ENCODE measurements at regions not wholly inside any gene's neighbourhood (a gene's known extent, or its start where the extent isn't known, plus 50 kb on each side); places are given as distances from the start of the nearest gene placed in this dataset.
A peak's percentile ranks its signal among the peaks of the same experiment; 100 is the strongest.
"Not testable (repeated sequence)": the region's sequence is repeated elsewhere in the genome, so short reads cannot be mapped to it uniquely, and the experiment has no call there.

DNA sequence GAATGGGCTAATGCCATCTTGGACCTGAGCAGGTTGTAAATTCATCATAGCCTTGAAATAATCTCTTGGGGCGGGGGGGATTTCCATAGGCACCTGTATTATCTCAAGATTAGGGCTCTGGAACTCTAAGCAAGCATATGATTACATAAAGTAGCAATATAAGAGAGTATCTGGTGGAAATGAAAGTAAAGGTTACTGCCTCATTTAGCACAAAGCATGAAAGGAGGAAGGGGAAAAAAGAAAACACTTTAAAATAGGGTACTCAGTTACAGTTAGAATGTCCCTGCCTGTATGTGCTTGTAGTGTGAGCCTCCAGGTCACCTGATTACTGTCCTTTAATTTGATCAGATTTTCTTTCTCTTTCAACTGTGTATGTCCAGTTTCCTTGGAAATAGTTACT, 1079.7 kb upstream of the CDH18 start:
- DNase-seq (ENCODE audit: low spot score), result no peak

DNA sequence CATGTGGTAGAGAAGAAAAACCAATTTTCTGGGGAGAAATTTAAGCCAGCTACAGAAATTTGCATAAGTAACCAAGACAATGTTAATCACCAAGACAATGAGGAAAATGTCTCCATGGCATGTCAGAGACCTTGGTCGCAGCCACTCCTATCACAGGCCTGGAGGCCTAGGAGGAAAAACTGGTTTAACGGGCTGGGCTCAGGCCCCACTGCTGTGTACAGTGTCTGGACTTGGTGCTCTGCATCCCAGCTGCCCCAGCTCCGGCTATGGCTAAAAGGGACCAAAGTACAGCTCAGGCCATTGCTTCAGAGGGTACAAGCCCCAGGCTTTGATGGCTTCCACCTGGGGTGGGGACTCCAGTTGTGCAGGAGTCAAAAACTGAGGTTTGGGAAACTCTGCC, 1075.1 kb upstream of the CDH18 start:
- peak; percentile 47 for DNase-seq (ENCODE audit: low spot score)

DNA sequence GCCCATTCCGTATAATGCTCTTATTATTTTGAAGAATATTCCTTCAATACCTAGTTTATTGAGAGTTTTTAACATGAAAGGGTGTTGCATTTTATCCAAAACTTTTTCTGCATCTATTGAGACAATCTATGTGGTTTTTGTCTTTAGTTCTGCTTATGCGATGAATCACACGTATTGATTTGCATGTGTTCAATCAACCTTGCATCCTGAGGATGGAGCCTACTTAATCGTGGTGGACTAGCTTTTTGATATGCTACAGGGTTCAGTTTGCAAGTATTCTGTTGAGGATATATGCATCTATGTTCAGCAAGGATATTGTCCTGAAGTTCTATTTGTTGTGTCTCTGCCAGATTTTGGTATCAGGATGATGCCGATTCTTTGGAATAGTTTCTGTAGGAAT, 1070.3 kb upstream of the CDH18 start:
- no peak for DNase-seq (ENCODE audit: low spot score)

DNA sequence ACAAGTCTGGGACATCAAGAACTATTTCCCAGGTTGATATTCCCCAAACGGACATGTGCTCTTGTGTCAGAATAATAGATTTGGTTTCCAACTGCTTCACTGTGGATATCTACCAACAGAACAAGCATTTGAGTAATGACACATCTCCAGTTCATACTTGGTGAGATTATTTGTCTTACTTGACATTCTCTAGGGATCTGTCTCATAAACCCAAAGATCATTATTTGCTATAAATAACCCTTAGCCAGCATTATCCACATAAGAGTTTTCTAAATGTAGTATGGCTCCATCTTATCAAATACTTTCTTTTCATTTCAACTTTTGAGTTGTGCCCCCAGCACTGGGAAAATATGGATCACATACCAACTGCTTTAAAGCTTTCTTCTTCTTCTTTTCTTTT, 1063.9 kb upstream of the CDH18 start:
- no peak for DNase-seq (ENCODE audit: low spot score)

DNA sequence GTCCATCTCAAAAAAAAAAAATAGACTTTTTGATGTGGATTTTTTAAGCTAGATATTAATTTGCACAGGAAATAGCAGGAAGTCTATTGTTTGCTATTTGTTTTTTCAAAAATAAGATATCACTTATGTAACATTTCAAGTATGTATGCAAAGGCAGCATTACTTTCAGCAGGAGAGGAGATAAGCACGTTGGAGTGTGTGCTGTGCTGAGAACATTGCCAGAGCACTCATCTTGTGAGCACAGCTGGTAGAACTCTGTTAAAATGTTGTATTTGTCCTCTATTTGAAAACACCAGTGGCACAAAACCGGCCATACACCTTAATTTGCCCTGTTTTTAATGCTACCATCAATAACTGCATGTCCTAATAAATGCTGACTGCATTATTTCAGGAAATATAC, 1061.9 kb upstream of the CDH18 start:
- no peak for DNase-seq (ENCODE audit: low spot score)

DNA sequence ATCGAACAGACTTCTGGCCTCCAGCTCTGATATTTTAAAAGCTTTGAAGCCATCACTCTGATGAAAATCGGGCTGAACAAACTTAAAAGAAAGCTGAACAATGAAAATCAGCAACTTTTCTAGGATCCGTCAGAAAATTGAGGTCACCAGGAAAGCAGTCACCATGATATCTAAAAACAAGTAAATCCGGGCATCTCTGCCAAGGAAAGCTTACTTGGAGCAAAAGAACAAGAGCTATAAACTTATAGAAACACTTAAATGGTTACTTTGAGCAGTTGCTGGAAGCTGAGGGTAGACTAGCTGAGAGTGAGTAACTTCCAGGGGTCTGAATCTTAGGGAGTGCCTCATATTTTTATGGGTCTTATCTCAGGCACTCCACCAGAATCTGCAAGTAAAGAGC, 1043.0 kb upstream of the CDH18 start:
- DNase-seq (ENCODE audit: low spot score), result no peak

DNA sequence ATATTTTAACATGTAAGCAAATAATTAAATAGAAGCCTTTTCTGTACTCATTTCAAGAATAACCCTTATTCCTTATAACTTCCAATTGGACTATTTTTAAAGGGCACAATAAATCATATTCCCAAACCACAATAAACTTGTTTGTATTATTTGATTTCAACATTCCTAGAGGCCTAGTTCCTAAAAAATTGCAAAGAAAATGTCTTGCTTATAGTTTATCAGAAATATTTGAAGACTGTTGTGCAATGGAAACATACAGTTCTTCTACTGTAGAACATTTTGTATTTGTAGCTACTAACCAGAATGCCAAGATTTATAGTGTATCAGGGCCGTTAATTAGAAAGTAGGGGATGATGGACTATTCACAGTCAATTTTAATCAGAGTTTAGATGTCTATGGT, 1037.0 kb upstream of the CDH18 start:
- no peak for DNase-seq (ENCODE audit: low spot score)

DNA sequence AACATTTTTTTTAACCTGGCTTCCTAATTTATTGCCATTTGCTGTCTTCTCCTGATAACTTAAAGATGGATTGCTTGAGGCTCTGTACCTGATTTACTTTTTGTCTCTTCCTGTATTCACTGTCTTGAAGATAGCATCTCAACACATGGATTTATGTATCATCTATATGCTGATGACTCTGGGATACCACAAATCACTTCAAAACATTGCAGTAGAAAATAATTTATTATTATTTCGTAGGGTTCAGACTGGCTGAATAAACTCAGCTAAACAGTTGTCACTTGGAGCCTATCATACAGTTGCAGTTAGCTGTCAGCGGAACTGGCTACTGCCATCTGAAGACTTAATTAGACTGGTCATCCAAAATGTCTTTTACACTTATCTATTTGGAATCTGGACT, 1025.2 kb upstream of the CDH18 start:
- no peak for DNase-seq (ENCODE audit: low spot score)

DNA sequence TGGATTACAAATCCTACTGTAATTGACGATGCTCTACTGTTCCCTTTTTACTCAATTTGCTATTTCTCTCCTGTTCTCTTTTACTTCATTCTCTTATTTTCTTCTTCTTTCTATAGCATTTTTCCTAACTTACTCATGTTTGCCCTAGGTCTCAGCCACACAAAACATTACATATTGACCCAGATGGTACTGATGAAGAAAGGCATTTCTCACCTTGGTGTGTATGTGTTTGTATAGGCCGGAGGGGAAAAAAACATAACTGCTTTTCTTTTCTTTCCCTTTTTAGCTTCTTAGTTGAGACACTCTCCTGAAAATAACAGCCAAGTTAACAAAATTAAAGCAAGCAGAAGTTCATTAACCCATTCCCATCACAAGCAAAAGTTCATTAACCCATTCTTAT, 1019.8 kb upstream of the CDH18 start:
- DNase-seq (ENCODE audit: low spot score), result no peak

DNA sequence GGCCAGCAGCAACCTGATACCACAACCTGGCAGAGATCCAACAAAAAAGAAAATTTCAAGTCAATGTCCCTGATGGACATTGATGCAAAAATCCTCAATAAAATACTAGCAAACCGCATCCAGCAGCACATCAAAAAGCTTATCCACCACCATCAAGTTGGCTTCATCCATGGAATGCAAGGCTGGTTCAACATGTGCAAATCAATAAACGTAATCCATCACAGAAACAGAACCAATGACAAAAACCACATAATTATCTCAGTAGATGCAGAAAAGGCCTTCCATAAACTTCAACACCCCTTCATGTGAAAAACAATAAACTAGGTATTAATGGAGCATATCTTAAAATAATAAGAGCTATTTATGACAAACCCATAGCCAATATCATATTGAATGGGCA, 1000.9 kb upstream of the CDH18 start:
- DNase-seq (ENCODE audit: low spot score), result not testable (repeated sequence)

DNA sequence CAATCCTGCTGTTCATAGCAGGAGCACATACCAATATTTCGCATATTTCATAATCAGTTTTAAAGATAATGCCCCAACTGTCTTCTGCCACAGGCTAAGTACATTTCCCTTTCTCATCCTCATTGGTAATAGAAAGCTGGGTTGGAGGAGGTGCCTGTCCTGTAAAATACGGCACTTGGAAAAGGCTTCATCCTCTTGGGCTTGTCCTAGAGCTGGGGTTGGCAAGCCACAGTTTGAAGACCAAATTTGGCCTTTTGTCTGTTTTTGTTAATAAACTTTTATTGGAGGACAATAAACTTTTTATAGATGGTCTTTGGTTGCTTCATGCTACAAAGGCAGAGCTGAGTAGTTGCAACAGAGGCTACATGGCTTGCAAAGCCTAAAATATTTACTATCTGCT, 997.8 kb upstream of the CDH18 start:
- DNase-seq (ENCODE audit: low spot score), result no peak

DNA sequence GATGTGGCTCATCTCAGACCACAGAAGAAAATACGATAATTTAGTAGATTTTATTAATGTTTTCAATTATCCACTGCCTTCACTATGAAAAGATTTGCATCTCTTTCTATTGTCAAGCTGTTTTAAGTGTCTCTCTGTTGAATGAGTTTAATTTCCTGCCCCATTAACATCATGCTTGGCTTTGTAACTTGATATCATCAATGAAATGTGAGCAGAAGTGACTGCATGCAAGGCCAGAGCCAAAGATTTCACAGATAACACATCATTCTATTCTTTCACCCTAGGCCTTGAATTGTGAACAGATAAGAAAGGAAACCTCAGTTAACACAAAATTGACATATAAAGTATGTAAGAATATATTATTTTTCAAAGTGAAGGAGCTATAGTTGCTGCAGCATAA, 986.4 kb upstream of the CDH18 start:
- DNase-seq (ENCODE audit: low spot score), result no peak

DNA sequence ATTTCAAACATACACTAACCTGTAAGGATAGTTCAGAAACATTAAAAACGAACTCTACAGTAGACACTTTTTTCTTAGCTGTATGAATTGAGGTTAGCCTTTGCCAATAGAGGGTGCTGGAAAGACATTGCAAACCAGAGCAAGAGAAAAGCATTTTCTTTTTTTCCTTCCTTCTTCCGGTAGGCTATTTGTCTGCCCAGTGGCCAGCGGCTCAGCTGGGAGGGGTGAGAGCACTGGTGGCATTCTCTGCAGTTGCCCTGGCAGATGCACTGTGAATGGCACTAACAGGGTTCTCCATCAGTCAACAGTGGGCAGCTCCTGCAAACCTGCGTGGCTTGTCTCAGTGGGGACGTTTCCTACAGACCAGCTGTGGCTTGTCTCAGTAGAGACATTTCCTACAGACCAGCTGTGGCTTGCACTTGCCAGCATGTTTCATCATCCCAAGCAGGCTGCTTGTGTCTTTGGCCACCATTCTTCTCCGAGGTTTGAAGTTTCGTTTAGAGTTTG, 984.5 kb upstream of the CDH18 start:
- peak; percentile 69 for DNase-seq (ENCODE audit: low spot score)

DNA sequence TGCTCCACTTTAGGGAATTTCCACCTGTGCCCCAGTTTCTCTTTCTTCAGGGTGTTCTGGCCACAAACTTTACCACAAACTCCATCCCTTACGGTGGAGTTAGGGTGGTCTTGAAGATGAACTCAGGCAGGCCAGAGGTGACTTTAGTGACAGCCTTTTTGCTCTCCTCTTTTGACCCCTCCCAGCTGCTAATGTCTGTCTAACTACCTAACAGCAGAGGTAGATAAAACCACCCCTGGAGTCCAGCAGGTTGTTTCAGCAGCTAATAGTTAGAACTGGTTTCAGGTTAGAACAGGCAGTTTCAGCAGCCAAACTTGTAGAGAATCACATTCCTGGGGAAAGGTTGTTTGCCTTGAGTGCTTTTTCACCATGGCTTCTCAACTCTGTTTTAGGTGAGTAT, 971.3 kb upstream of the CDH18 start:
- DNase-seq (ENCODE audit: low spot score), result no peak

DNA sequence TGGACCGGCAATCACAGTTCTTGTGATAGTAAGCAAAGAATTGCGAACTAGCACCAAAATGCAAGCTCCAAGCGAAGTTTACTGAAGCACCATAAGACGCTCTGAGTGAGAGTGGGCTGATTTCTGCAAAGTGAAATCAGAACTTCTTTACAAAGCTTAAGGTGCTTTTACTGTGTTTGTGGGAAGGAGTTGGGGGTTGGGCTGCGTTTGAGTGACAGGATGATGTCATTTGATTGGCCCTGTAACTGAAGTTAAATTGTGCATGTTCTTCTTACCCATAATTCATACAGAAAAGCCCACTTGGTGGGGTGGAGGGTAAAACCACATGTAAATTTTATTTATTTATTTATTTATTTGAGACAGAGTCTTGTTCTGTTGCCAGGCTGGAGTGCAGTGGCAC, 970.6 kb upstream of the CDH18 start:
- no peak for DNase-seq (ENCODE audit: low spot score)

DNA sequence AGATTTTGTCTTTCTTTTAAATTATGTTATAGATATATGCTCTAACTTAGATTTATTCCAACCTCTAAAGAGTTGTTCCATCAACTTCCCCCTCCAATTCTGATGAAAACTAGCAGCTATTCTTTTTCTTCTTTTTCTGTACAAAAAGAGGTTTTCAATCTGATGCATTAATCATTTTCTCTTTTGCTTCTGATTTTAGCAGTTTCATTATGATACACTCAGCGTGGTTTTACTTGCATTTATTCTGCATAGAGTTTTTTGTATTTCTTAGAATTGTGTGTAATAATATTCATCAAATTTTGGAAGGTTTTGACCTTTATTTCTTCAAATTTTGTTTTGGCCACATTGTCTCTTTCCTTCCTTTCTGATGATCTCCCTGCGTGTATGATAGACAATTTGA, 968.1 kb upstream of the CDH18 start:
- DNase-seq (ENCODE audit: low spot score), result no peak

DNA sequence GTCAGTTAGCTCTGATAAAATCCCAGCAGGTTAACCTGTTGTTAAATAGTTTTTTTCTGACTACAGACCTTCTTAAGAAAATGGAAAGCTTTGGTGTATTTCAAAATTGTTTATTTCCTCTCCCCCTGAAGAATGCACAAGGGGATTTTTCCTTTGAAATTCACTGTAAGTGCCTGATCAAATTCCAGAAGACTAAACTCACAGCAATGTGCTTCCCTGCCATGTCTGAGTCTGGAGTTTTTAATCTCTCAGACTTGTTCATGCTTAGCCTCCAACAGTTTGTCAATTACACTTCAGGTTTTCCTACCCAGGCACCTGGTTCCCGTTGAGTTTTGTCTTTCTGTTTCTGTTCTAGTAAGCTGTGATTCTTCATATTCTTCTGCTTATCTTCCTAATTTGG, 961.6 kb upstream of the CDH18 start:
- no peak for DNase-seq (ENCODE audit: low spot score)

DNA sequence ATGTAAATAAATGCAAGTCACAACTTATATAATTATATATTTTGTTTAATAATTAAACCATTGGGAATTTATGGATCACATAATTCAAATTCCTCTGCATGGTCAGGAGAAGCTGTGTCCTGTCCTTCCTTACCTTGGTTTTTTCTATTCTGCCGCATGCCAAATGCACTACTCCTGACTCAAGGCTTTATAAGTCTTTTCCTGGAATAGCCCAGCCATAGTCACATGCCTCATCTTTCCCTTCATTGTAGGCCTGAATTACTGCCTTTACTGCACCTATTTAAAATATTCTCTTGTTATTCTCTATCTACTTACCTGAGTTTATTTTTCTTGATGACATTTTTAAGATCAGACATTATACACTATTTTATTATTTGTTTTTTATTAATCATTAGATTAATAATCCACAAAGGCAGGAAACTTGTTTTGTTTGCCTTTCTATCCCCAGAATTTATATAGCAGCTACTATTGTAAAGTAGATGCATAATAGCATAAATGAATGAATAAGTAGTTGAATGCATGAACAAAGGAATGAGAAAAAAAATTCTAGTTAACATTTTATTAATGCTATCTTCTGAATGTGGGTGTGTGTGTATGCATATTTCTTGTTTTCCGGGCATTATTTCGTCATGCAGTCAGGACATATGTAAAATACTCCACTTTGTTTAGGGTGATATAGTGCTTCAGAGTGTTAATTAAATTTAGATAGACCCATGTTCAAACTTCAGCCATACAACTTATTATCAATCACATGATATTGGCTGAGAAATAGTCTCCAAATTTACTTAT, 955.4 kb upstream of the CDH18 start:
- DNase-seq (ENCODE audit: low spot score), result not testable (repeated sequence)

DNA sequence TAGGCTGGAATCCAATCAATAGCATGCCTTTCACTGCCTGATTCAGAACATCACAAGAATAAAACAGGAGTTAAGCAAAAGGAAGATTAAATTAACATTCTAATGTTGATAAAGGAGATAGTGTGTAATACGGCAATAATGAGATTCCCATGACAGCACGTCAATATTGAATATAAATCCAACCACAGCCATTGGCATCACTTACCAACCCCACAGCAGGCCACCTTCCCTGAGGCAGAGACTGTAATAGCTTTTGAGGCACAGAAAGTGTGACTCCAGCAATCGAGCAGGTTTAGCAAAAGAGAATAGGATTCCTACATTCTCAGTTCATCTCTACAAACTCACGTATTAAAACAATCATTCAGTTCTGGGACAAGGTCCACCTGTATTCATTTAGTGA, 954.6 kb upstream of the CDH18 start:
- DNase-seq (ENCODE audit: low spot score), result not testable (repeated sequence)

DNA sequence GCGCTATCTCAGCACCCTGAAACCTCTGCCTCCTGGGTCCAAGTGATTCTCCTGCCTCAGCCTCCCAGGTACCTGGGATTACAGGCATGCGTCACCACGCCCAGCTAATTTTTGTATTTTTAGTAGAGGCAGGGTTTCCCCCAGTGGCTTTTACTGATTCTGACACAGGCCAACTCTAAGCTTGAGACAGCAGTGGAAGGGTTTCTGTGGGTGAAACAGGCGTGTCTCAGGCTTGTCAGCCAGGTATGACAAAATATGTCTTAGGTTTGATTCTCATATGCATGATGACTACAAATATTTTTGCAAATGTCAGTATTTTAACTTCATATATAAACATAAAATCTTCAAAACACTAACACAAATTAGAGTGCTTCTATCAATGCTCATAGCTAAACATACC, 952.8 kb upstream of the CDH18 start:
- DNase-seq (ENCODE audit: low spot score), result not testable (repeated sequence)

DNA sequence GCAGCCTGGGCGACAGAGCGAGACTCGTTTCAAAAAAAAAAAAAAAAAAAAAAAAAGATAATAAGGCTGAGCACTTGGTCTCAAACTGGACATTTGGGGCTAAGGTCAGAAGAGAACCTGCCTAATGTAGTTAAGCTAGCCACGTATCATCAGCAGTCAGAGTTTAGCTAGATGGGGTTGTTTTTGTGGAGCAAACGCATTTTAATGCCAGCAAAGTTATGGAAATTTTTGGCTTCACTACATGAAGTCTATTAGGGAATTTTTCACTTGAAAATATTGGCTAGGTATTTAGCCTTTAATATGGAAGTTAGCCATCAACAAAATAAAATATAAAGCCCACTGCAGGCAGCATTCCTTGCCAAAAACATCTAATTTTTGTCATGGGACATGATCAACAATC, 902.9 kb upstream of the CDH18 start:
- not testable (repeated sequence) for DNase-seq (ENCODE audit: low spot score)

DNA sequence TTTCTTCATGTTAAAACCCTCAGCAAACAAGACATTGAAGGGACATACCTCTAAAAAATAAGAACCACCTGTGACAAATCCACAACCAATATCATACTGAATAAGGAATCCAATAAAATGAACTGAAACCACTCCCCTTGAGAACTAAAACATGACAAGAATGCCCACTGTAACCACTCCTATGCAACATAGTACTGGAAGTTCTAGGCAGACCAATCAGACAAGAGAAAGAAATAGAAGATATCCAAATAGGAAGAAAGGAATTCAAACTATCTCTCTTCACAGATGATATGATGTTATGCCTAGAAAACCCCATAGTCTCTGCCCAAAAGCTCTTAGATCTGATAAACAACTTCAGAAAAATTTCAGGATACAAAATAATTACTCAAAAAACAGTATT, 887.7 kb upstream of the CDH18 start:
- not testable (repeated sequence) for DNase-seq (ENCODE audit: low spot score)

DNA sequence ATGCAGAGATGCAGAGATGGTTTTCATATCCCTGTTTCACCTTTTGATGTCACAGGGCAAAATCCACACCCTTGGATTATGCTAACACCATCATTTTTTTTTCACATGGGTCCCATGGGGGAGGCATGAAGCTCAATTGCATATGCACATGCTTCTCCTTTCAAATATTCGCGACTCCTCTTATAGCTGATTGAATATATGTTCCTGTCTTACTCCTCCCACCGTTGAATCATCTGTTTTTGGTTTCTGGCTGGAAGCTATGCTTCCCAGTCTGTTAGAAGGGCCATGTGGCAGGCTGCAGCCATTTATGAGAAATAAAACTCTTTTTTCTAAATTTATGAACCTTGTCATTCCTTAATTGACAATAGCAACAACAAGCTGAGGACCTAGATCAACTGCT, 877.9 kb upstream of the CDH18 start:
- DNase-seq (ENCODE audit: low spot score), result not testable (repeated sequence)

DNA sequence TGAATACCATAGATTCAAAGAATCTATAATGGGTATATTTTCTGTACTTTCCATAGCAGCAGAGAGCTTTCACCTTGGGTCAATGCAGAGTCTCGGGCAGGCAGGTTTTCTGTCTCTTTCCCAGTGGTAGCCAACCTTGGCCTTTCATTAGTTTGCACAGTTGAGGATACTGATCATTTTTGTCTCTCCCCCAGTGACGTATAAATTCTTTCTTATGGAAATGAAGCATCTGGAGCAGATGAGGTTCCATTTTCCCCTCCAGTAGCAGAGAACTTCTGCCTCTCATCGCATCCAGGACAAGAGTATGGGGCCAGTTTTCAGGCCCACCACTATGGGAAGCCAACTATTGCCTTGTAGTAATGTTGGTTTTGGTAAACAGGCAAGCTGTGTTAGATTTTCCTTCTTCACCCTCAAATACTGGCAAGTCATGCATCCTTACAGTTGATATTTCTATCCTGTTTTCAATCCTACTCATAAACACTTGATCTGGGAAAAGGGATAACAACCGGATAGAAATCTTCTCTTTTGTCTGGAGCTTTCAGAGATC, 845.2 kb upstream of the CDH18 start:
- no peak for DNase-seq (ENCODE audit: low spot score)
